Stimulated activated CD4-positive, alpha-beta T cell treated with anti-CD3 and anti-CD28 coated beads, TNF-alpha, amount 100 ng/mL, for 1 hour (primary cell): ENCODE measurements at regions not wholly inside any gene's neighbourhood (a gene's known extent, or its start where the extent isn't known, plus 50 kb on each side); places are given as distances from the start of the nearest gene placed in this dataset.
"Not testable (repeated sequence)": the region's sequence is repeated elsewhere in the genome, so short reads cannot be mapped to it uniquely, and the experiment has no call there.

Source experiments
- DNase-seq, 3 donors: peaks; one replicate each; pipeline ENCODE4 v3.0.0-alpha.2; 2020; ENCODE audit warnings: low read depth in 3 of 3, low spot score in 1 of 3

DNA sequence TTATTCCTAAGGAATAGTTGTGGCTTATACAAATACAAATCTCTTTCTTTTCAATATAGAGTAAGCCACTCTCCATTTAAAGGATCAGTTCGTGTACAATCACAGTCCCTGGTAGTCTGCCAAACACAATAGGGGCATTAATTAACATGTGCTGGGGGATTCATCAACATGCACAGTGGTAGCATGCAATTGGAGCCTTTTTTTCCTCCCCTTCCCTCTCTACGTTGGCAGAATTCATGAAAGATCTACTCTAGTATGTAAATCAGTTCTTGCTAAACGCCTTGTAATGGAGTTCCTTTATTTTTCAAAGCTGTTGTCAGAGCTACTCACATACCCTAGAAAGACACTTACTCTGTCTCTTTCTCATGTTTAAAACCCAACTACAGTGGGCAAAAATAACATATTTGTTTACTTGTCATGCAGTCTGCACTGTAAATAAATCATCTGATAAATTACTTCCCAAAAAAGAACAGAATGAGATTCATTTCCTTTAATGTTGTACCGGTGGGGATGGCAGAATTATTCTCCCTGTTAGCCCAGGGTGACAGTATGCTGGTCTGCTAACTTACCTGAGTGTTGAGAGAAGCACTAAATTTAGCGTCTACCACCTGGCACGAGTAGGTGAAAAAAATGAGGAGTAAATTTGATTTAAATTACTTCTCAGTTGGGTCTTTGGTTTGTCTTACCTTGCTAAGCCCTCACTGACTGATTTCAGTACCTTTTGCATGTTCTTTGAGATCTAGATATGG, 341.5 kb upstream of the CCNH start:
- DNase-seq, result no peak

DNA sequence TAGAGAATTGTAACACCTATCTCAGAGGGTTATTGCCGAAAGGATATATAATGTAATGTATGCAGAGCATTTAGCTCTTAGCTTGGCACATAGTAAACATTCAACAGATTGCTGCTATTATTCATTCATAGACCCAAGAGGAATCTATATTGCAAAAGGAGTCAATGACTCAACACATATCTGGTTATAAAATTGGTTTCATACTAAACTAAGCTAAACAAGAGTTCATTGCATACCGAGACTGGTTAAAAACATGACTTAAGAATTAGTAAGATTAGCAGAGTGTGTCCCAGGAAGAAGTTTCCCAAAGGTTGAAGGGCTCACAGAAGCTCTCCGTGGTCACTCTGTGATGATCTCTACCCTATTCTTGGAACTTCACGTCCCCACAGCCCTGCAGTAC, 339.6 kb upstream of the CCNH start:
- DNase-seq, result no peak

DNA sequence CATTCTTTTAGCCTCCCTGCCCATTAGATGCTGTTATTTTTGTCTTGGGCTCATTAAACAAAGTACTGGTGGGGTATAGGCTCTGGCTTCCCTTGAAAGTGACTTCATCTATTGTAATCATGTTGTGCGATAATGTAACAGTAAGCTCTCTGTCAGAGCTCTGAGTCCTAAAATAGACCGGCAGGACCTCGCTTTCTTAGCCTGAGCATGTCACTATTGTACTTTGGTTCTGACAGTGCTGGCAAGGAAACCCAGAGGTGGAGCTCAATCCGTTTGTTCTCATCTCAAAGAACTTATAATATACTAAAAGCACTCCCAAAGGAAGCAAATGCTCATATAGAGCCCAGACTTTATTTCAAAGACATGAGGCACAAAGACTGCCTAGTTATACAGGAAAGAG, 339.1 kb upstream of the CCNH start:
- no peak for DNase-seq

DNA sequence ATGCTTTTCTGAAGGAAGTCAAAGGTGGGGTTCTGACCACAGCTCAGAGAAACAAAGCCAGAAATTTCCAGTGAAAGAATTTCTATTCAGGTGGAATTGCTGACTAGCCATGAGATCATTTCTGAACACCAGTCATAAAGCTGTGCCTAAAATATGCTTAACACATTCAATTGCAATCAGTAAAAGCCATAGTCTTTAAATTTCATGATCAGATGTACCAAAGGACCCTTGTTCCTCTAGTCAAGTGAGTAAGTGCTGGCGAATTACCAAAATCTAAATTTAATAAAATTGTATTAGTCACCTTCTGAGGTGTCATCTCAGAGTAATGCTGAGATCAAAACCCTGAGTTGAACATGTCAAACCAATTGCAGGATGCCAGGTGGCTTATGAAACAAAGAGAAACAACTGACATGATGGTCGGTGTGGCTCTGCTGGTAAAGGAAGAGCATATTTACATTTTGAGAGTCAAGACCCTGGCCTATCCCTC, 334.2 kb upstream of the CCNH start:
- DNase-seq, result no peak

DNA sequence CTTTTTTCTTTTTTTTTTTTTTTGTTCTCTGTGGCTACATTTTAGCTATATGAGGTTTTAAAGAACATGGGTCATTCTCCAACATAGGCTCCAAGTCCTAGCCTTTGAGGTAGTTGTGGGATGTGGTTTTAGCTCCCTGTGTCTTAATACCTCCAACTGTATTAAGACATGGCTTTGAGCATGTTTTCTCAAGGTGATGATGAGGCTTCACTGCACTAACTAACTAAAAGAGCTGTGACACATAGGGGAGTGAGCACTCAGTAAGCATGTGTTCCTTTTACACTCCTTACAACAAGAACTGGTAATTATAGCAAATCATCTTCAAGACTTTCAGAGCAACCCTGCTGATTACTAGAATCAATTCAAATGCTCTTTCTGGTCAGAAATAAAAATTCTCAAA, 333.6 kb upstream of the CCNH start:
- no peak for DNase-seq

DNA sequence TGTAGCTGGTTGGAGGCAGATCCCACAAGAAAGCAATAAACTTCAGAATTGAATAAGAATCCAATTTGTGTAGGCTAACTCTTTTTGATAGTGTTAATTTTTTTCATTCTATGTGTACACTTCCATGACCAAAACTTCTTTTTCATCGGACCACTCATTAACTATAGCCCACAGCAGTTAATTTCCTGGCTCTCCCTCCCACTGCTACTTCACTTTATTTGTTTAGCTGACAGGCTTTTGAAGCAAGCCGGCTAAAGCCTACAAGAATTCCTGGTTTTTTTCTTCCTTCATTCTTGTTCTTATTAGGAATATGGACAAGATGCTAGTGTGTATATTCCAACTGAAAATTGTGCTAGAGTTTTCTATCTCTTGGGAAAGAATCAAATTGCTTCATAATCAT, 329.2 kb upstream of the CCNH start:
- no peak for DNase-seq

DNA sequence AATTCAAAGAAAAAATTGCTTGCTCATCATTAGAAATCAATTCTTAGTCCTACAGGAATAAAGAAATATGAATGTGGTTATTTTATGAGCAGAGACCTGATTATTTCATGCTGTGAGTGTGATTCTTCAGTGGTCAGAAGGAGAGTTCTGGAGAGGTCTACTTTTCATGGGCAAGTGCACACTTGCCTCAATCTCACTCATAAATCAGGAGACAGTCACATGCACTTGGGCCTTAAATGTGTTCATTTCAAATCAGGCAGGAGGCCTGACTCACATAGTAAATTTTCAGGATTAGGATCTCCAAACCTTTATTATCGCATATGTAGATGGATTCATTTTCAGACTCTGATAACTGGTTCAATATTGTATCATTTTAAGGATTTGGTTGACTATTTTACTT, 323.2 kb upstream of the CCNH start:
- no peak for DNase-seq

DNA sequence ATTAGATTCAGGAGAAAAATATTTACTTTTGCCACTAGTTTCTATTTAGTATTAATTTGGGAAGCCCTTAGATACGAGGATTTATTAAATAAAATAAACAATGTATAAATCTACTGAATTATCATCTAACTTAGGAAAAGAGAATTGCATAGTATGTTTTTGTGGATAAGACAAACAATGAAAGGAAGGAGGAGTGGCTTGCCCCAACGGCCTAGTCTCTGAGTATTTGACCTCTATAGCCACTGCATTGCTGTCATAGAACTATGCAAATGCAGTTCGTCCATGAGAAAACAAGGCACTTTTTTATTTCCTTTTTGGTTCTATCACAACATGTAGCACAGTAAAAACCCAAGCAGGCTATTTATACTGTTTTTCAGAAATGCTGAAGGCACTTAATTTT, 321.2 kb upstream of the CCNH start:
- DNase-seq, result no peak

DNA sequence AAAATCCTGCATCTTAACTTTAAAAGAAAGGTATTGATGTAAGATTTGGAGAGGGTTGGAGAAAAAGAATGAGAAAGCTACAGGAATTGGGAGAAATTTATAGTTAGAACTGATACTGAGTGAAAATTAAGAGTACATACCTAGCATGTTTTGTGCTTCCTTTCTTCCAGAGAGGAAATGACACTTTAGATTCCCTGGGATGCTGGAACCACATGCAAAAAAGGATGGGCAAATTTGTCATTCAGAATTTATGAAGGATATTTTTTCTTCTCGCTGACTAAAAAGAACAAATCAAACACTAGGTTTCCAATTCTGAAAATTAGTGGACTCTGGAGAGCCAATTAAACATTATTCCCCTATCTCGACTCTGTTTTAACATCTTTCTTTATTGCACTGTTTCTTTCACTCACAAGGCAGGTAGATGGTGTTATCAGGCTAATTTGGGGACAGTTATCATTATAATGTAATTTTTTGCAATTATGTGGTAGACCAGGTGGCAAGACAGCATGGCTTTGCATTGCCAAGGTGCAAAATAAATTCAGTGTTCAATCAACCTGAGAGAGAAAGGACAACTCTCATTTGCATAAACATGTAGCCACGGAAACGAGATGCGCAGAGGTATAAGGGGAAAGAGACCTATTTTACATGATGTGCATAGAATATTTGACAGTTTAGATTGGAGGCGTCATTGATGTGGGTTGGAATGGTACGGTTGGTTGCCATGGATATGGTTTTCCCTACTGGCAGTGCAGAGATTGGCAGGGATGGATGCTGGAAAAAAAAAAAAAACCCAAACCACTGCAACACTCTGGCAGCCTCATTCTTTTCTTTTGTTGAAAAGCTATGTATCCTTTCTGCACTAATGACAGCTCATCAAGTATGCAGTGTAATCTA, 320.4 kb upstream of the CCNH start:
- DNase-seq, result no peak

DNA sequence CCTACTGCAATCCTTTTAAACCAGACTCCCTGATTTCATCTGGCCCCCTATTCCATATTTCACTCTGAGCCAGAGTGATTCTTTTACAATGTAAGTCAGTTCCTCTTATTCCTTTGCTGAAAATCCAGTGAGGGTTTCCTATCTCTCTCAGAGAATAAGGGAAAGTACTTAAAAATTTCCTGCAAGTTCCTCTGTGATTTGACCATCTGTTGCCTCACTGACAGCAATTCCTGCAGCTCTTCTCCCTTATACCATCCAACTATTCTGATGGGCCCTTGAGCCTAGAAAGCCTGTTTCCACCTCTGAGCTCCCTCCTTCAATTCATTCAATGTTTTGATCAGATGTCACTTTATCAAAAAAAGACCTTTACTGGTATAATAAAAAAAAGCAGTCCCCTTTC, 317.1 kb upstream of the CCNH start:
- no peak for DNase-seq

DNA sequence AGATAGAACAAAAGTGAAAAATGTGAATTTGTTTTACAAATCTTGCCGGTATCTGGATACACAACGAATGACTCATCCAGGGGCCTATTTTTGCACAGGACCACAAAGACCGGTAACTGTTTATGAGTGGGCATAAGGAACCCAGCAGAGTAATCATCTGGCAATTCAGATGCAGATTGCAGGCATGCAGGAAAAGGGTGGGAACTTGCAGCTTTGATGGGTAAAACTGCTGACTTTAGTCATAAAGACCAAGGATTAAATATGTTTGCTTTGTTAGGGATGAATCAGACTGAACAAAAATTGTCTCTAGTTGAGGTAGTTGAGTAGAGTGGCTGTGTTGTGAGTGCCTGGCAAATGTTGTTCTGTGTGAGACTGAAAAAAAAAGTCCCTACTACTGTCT, 309.6 kb upstream of the CCNH start:
- DNase-seq, result no peak

DNA sequence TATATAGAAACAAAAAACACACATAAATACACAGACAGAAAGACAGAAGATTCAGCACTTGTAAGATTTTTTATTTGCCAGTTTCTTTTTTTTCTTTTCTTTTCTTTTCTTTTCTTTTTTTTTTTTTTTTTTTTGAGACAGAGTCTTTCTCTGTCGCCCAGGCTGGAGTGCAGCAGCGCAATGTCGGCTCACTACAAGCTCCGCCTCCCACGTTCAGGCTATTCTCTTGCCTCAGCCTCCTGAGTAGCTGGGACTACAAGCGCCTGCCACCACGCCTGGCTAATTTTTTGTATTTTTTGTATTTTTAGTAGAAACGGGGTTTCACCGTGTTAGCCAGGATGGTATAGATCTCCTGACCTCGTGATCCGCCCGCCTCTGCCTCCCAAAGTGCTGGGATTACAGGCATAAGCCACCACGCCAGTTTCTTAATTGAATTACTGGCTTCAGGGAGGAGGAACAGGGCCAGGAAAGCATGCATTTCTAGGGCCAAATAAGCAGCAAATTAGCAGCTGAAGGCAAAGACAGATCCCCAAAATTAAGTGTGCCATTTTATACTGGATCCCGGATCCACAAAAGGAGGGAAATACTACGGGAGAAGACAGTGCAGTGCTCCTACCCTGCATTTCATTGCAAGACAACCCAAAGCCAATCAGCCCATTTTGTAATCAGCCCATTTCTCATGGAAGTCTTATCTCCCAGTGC, 305.6 kb upstream of the CCNH start:
- not testable (repeated sequence) for DNase-seq

DNA sequence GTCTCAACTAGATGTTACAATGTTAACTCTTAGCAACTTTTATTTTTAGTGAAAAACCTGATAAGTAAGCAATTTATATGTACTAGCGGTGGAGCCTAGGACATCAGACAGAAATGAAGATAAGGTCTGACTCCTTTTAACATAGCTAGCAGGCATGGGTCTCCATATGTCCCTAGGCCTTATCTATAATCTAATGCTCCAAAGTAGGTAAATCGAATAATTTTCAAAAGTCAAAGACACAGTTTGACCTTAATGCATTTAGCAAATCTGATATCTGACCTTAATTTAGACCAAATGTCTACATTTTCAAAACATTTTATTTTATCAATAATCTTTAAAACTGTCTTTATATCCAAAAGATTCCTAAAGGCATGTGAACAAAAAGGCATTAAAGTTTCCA, 305.0 kb upstream of the CCNH start:
- no peak for DNase-seq

DNA sequence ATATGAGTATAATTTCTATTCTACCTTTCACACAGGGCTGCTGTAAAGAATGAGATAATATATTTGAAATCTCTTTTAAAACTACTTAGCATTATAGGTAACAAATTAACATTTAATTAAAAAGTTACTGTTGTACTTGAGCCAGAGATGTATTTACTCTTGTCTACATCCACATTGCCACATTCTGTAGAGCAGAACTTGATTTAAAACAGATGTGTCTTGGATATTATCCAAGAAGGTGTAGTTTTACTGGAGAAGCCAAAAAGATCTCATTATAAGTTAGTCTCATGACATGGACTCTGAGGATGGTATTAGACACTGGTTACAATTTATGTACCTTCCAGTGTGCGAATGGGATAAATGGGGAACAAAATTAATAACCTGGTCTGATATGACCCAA, 293.1 kb upstream of the CCNH start:
- DNase-seq, result no peak

DNA sequence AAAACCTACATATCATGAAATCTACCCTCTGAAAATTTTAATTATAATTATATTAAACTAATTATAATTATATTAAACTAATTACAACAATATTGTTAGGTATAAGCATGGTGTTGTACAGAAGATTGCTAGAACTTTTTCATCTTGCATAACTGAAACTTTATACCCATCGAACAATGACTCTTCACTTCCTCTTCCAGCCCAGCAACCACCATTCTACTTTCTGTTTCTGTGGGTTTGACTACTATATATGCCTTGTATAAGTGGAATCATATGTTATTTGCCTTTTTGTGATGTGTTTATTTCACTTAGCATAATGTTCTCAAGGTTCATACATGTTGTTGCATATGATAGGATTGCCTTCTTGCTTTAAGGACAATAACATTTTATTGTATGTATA, 274.2 kb upstream of the CCNH start:
- no peak for DNase-seq

DNA sequence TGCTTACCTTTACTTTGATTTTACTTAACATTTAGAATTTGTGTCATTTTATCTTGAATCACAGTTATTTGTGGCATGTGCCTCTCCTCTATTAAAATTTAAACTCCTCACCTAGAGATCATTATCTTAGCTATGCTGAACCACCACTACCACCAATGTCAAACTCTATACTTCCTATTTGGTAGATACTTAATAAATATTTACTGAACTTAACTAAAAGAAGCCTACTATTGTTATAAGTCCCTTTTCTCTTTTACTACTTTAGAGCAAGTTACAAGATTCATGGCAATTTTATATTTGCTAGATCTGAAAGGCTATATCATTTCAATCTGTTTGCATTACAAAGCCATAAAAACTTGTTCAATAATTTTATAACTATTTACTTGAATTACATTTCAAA, 273.3 kb upstream of the CCNH start:
- DNase-seq, result no peak

DNA sequence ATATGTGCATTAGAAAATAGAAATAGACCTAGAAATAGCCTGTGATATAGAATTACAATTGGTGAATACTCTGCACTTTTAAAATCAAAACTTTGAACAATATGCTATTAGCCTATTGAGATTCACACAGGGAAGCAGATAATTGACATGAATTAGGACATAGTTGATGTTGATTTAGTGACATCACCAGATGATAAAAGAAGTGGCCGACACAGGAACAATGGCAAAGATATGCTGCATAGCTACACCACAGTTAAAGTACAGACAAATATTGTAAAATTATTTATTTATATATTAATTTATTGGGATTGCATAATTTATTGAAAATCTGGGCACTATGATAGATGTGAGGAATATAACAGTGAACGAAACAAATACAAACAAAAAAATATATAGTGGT, 261.5 kb upstream of the CCNH start:
- no peak for DNase-seq

DNA sequence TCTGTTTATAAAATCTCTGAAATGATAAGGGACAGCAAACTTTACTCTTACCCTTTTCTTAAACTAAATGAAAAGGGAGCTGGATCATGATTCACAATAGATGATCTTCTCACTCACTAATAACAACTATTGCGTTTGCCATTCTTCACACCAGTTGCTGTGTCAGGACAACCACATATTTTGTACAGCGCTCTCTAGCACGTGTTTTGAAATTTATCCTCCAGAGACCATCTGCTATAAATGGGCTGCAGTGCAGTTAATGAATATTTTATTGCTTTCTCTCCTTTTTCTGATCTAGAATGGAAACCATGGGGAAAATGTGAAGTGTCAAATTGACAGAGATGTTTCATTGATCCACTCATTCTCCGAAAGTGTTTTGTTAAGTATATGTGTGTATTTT, 258.4 kb upstream of the CCNH start:
- DNase-seq, result no peak

DNA sequence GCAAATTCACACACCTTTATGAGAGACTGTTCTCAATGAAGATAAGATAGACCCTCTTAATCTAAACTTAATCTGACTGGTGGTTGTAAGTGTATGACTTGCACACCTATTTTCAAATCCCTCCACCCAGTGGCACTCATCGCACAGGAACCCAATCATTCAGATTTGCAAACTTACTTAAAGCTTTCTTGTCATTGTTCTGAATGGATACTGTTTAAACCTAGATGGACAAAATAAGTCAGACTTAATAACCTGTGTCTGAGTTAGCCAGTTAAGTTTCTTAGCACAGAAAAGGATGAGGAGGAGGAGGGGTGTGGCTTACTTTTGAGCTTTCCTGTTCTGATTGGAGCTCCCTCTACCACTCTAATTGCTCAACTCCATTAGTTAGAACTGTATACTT, 252.4 kb upstream of the CCNH start:
- no peak for DNase-seq

DNA sequence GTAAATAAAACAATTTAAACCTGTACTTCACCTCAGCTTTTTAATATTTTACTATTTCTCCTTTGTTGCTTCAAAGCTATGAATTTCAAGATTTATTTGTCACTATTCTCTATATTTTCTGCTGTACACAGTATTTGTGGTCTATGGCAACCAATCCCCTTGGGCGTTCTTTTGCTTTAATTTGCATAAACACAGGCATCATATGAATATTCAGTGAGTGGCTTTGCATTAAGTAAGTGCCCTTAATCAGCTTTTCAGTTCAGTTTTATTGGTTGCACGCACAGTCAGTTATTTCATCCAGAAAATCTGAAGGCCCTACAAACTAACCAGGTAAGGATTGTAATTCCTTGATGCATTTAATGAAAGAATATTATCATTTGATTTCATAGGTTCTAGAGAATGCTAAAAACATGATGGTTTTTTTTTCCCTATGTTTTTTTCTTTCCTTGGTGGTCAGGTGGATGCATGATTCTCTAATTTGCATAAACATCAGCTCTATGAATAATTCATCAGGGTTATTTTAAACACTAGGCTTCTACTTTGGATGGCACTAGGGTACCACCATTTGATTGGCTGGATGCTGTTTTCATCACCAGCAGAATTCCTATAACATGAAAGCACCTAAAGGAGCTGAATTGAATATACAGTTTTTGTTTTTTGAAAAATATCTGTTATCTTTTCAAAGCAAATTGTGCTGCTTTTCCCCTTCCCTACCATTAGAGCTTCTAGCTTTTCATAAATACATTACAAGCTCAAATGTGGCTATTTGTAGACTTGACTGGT, 249.2 kb upstream of the CCNH start:
- DNase-seq, result no peak

DNA sequence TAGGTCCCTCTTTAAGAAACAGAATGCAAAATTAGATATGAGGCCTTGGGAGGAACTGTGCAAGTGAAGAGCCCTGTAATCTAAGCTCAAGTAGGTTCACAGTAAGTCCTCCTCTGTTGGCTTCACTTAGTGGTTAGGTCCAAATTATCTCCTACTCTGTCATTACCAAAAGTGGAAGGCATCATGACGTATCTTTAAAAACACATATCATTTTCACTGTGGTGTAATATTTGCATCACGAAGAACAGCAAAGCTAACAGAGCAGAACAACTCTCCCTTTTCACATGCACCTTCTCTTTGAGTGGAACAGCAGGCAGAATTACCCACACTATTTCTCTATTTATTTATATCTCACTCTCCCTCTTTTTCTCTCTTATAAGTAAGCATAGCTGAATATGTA, 240.5 kb upstream of the CCNH start:
- no peak for DNase-seq
